LHCN-M2 (cell line): ENCODE measurements at regions not wholly inside any gene's neighbourhood (a gene's known extent, or its start where the extent isn't known, plus 50 kb on each side); places are given as distances from the start of the nearest gene placed in this dataset.
"Not testable (repeated sequence)": the region's sequence is repeated elsewhere in the genome, so short reads cannot be mapped to it uniquely, and the experiment has no call there.

Experiments
- DNase-seq: peaks from one replicate; pipeline ENCODE4 v3.0.0-alpha.2; 2012; ENCODE audit warnings: low read depth

- DNase-seq = peak; percentile 51
Measured at GRCh38 chr5:98292496-98292895, 481.0 kb upstream of the RGMB start.

GRCh38 chr5:98296426-98296825 is 477.0 kb upstream of the RGMB start:
- peak; percentile 39 for DNase-seq

- DNase-seq = no peak
Measured at GRCh38 chr5:98299435-98299834, 474.0 kb upstream of the RGMB start.

- DNase-seq = no peak
Measured at GRCh38 chr5:98301547-98301946, 471.9 kb upstream of the RGMB start.

GRCh38 chr5:98307811-98308210 is 465.7 kb upstream of the RGMB start:
- peak; percentile 73 for DNase-seq

GRCh38 chr5:98308231-98308630 is 465.2 kb upstream of the RGMB start:
- DNase-seq = peak; percentile 37

GRCh38 chr5:98308960-98309359 is 464.5 kb upstream of the RGMB start:
- peak; percentile 71 for DNase-seq

GRCh38 chr5:98309785-98310598 is 463.5 kb upstream of the RGMB start:
- peak; percentile 100 for DNase-seq

GRCh38 chr5:98314292-98314691 is 459.2 kb upstream of the RGMB start:
- peak; percentile 92 for DNase-seq

- DNase-seq = peak; percentile 38
Measured at GRCh38 chr5:98318386-98318785, 455.1 kb upstream of the RGMB start.

GRCh38 chr5:98319299-98320011 is 454.0 kb upstream of the RGMB start:
- DNase-seq = no peak

GRCh38 chr5:98320343-98320742 is 453.1 kb upstream of the RGMB start:
- no peak for DNase-seq

- no peak for DNase-seq
Measured at GRCh38 chr5:98321361-98321760, 452.1 kb upstream of the RGMB start.

- DNase-seq = not testable (repeated sequence)
Measured at GRCh38 chr5:98325187-98325586, 448.3 kb upstream of the RGMB start.

GRCh38 chr5:98328015-98328414 is 445.4 kb upstream of the RGMB start:
- DNase-seq = no peak

GRCh38 chr5:98330871-98331270 is 442.6 kb upstream of the RGMB start:
- no peak for DNase-seq

GRCh38 chr5:98333921-98334320 is 439.5 kb upstream of the RGMB start:
- peak; percentile 52 for DNase-seq

GRCh38 chr5:98334946-98335345 is 438.5 kb upstream of the RGMB start:
- no peak for DNase-seq

- DNase-seq = no peak
Measured at GRCh38 chr5:98339141-98339848, 434.2 kb upstream of the RGMB start.

- peak; percentile 87 for DNase-seq
Measured at GRCh38 chr5:98341038-98342032, 432.1 kb upstream of the RGMB start.
